Suppressor macrophage treated with lipopolysaccharide for 4 hours (primary cell): ENCODE measurements at regions not wholly inside any gene's neighbourhood (a gene's known extent, or its start where the extent isn't known, plus 50 kb on each side); places are given as distances from the start of the nearest gene placed in this dataset.
"Not testable (repeated sequence)": the region's sequence is repeated elsewhere in the genome, so short reads cannot be mapped to it uniquely, and the experiment has no call there.

Source experiments
- DNase-seq: peaks from one replicate; pipeline ENCODE4 v3.0.0-alpha.2; 2020

- DNase-seq: no peak
These were observed 356.2 kb downstream of the GLRX3 start for GRCh38 chr10:130492266-130492934.

GRCh38 chr10:130493021-130493420 is 356.8 kb downstream of the GLRX3 start:
- DNase-seq: no peak

GRCh38 chr10:130493446-130494145 is 357.4 kb downstream of the GLRX3 start:
- no peak for DNase-seq

GRCh38 chr10:130495116-130495862 is 359.1 kb downstream of the GLRX3 start:
- no peak for DNase-seq

- DNase-seq: no peak
These were observed 359.9 kb downstream of the GLRX3 start for GRCh38 chr10:130495891-130496636.

- no peak for DNase-seq
These were observed 361.1 kb downstream of the GLRX3 start for GRCh38 chr10:130497056-130498010.

GRCh38 chr10:130498042-130498441 is 361.9 kb downstream of the GLRX3 start:
- DNase-seq: no peak

- no peak for DNase-seq
These were observed 362.7 kb downstream of the GLRX3 start for GRCh38 chr10:130498934-130499333.

- no peak for DNase-seq
These were observed 363.4 kb downstream of the GLRX3 start for GRCh38 chr10:130499541-130499940.

GRCh38 chr10:130500261-130501000 is 364.2 kb downstream of the GLRX3 start:
- DNase-seq: no peak

GRCh38 chr10:130507461-130507860 is 371.3 kb downstream of the GLRX3 start:
- DNase-seq: no peak

GRCh38 chr10:130509881-130510689 is 373.9 kb downstream of the GLRX3 start:
- no peak for DNase-seq

- no peak for DNase-seq
These were observed 374.6 kb downstream of the GLRX3 start for GRCh38 chr10:130510755-130511154.

- no peak for DNase-seq
These were observed 375.6 kb downstream of the GLRX3 start for GRCh38 chr10:130511766-130512165.

- no peak for DNase-seq
These were observed 376.7 kb downstream of the GLRX3 start for GRCh38 chr10:130512936-130513335.

GRCh38 chr10:130513686-130514476 is 377.7 kb downstream of the GLRX3 start:
- DNase-seq: no peak

GRCh38 chr10:130515670-130516069 is 379.5 kb downstream of the GLRX3 start:
- no peak for DNase-seq

- no peak for DNase-seq
These were observed 380.0 kb downstream of the GLRX3 start for GRCh38 chr10:130516141-130516735.

GRCh38 chr10:130518921-130519320 is 382.7 kb downstream of the GLRX3 start:
- not testable (repeated sequence) for DNase-seq
